ENCODE measurements at regions not wholly inside any gene's neighbourhood (a gene's known extent, or its start where the extent isn't known, plus 50 kb on each side); places are given as distances from the start of the nearest gene placed in this dataset.

GRCh38 chr4:170242471-170242870 lies 152.7 kb upstream of the AADAT start:
- TF ChIP-seq, protein P1, sequence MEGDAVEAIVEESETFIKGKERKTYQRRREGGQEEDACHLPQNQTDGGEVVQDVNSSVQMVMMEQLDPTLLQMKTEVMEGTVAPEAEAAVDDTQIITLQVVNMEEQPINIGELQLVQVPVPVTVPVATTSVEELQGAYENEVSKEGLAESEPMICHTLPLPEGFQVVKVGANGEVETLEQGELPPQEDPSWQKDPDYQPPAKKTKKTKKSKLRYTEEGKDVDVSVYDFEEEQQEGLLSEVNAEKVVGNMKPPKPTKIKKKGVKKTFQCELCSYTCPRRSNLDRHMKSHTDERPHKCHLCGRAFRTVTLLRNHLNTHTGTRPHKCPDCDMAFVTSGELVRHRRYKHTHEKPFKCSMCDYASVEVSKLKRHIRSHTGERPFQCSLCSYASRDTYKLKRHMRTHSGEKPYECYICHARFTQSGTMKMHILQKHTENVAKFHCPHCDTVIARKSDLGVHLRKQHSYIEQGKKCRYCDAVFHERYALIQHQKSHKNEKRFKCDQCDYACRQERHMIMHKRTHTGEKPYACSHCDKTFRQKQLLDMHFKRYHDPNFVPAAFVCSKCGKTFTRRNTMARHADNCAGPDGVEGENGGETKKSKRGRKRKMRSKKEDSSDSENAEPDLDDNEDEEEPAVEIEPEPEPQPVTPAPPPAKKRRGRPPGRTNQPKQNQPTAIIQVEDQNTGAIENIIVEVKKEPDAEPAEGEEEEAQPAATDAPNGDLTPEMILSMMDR (conservative IDR thresholded peaks at IDR 0.05 in 1 of 2, IDR thresholded peaks at IDR 0.05 in 1 of 2; ENCODE audit: extremely low read depth in 1 of 2, insufficient read depth in 1 of 2, low read depth in 1 of 2, low read length in 2 of 2) = no peak
- no peak for TF ChIP-seq EZH2 (IDR thresholded peaks at IDR 0.05; ENCODE audit: borderline replicate concordance, low read length)

All from mammary epithelial cell (primary cell).